Endothelial cell of umbilical vein (primary cell): ENCODE measurements at regions not wholly inside any gene's neighbourhood (a gene's known extent, or its start where the extent isn't known, plus 50 kb on each side); places are given as distances from the start of the nearest gene placed in this dataset.

Experiments
- BruUV-seq: library from RNA; stranded (reverse); fragments of 400-500 nt; replicated peaks from 2 replicates; lab custom pipeline; 2021; lab: Mats Ljungman, UMichigan
- CTCF ChIA-PET: fragments of 300-600, 350-600 bp; sonication (Branson Sonifier 250); formaldehyde crosslinking; loops from one replicate; lab custom pipeline; 2021; ENCODE audit warnings: antibody characterized with exemption, inconsistent platforms; lab: Charles Lee
- POLR2A ChIA-PET: fragments of 300-600, 350-600 bp; sonication (Branson Sonifier 250); formaldehyde crosslinking; loops from one replicate; lab custom pipeline; 2021; ENCODE audit warnings: antibody characterized with exemption, inconsistent platforms; lab: Charles Lee
- DNase-seq: peaks from one replicate; pipeline ENCODE4 v3.0.0-alpha.2; 2011; ENCODE audit warnings: low read depth, low spot score
- FAIRE-seq: peaks from 2 replicates; lab custom pipeline; 2011; peaks lifted over from hg19 to GRCh38; lab: Jason Lieb, UNC
- H2AFZ ChIP-seq: 2 replicates; pipeline ENCODE4 v1.6.0; 2012; ENCODE audit warnings: low read depth, low read length, control low read depth, inconsistent platforms
- H3K27ac ChIP-seq: 2 replicates; pipeline ENCODE4 v1.5.1; 2011; ENCODE audit warnings: low read depth, mild to moderate bottlenecking, control low read depth, low read length, moderate library complexity; ENCODE audit not compliant: insufficient read depth
- H3K27me3 ChIP-seq, 2 experiments: 2 replicates each; pipeline versions ENCODE4 v1.6.0 to v1.6.1; 2011; ENCODE audit warnings: low read length in 2 of 2, mixed read lengths in 1 of 2; ENCODE audit not compliant: control insufficient read depth in 2 of 2, insufficient read depth in 2 of 2
- H3K36me3 ChIP-seq, 2 experiments: 2 replicates in 1 of 2; 3 replicates in 1 of 2; pipeline ENCODE4 v1.5.1; 2011; ENCODE audit warnings: low read length in 2 of 2, mild to moderate bottlenecking in 1 of 2, moderate library complexity in 1 of 2; ENCODE audit not compliant: control insufficient read depth in 2 of 2, insufficient read depth in 2 of 2; ENCODE audit errors: extremely low read depth in 1 of 2
- H3K4me1 ChIP-seq: 3 replicates; pipeline ENCODE4 v1.5.1; 2011; ENCODE audit warnings: mild to moderate bottlenecking, low read length; ENCODE audit not compliant: control insufficient read depth, insufficient read depth; ENCODE audit errors: extremely low read depth
- H3K4me2 ChIP-seq: 2 replicates; pipeline ENCODE4 v1.6.1; 2011; ENCODE audit warnings: low read length, control low read depth, mixed read lengths; ENCODE audit not compliant: insufficient read depth
- H3K4me3 ChIP-seq, 3 experiments: fragments of 200-600 bp in 1 of 3; sonication (generic), shearing (Covaris generic) in 1 of 3; replicated peaks in 1 of 3; 2 replicates each; pipeline ENCODE4 v1.5.1; 2011 to 2016; ENCODE audit warnings: control low read depth in 3 of 3, low read length in 3 of 3, mild to moderate bottlenecking in 2 of 3, inconsistent platforms in 1 of 3, low read depth in 1 of 3, moderate library complexity in 1 of 3; ENCODE audit not compliant: insufficient read depth in 1 of 3
- H3K79me2 ChIP-seq: 2 replicates; pipeline ENCODE4 v1.6.0; 2012; ENCODE audit warnings: low read length, inconsistent platforms; ENCODE audit not compliant: control insufficient read depth, insufficient read depth
- H3K9ac ChIP-seq: replicated peaks from 2 replicates; pipeline ENCODE3; 2011; ENCODE audit warnings: low read length, control low read depth; ENCODE audit not compliant: insufficient read depth; ENCODE audit errors: extremely low read depth
- H3K9me1 ChIP-seq: replicated peaks from 3 replicates; pipeline ENCODE4 v1.6.0; 2011; ENCODE audit warnings: mild to moderate bottlenecking, low read length; ENCODE audit not compliant: control insufficient read depth, insufficient read depth; ENCODE audit errors: extremely low read depth
- H3K9me3 ChIP-seq: replicated peaks from 2 replicates; pipeline ENCODE4 v1.5.1; 2012; ENCODE audit warnings: low read length, inconsistent platforms; ENCODE audit not compliant: control insufficient read depth, insufficient read depth
- H4K20me1 ChIP-seq: replicated peaks from 2 replicates; pipeline ENCODE3; 2011; ENCODE audit warnings: mild to moderate bottlenecking, low read length; ENCODE audit not compliant: control insufficient read depth, insufficient read depth; ENCODE audit errors: extremely low read depth
- CTCF ChIP-seq, 2 donors: IDR thresholded peaks; 1 replicate in 1 of 2; 2 replicates in 1 of 2; pipeline ENCODE4 v1.5.1; 2011; ENCODE audit warnings: low read length in 2 of 2, mild to moderate bottlenecking in 2 of 2, moderate library complexity in 2 of 2, control low read depth in 1 of 2, inconsistent platforms in 1 of 2, low read depth in 1 of 2; ENCODE audit not compliant: insufficient read depth in 1 of 2; ENCODE audit errors: extremely low read depth in 1 of 2
- EZH2 ChIP-seq: IDR thresholded peaks from 2 replicates; pipeline ENCODE4 v1.6.1; 2012; ENCODE audit warnings: borderline replicate concordance, low read depth, mild to moderate bottlenecking, moderate library complexity, low read length, inconsistent platforms; ENCODE audit not compliant: severe bottlenecking
- FOS ChIP-seq: IDR thresholded peaks from 2 replicates; pipeline ENCODE4 v1.6.1; 2011; ENCODE audit warnings: mild to moderate bottlenecking, low read length, moderate library complexity, borderline replicate concordance; ENCODE audit not compliant: insufficient read depth
- GATA2 ChIP-seq: IDR thresholded peaks from 2 replicates; pipeline ENCODE4 v1.7.0; 2011; ENCODE audit warnings: low read depth, mild to moderate bottlenecking, moderate library complexity, mixed read lengths, low read length; ENCODE audit not compliant: insufficient read length, insufficient read depth
- JUN ChIP-seq: IDR thresholded peaks from 2 replicates; pipeline ENCODE4 v1.6.1; 2011; ENCODE audit warnings: borderline replicate concordance, low read depth; ENCODE audit not compliant: insufficient read length, insufficient read depth
- MAX ChIP-seq: IDR thresholded peaks from 2 replicates; pipeline ENCODE4 v1.6.1; 2011; ENCODE audit not compliant: insufficient read depth, insufficient read length
- MYC ChIP-seq: IDR thresholded peaks from one replicate; pipeline ENCODE4 v1.6.1; 2011; ENCODE audit warnings: mild to moderate bottlenecking, low read depth, low read length
- POLR2A ChIP-seq: IDR thresholded peaks from 2 replicates; pipeline ENCODE4 v1.6.1; 2012; ENCODE audit warnings: low read depth, mild to moderate bottlenecking, control low read depth, low read length
- POLR2AphosphoS5 ChIP-seq: IDR thresholded peaks from 2 replicates; pipeline ENCODE4 v1.6.1; 2012; ENCODE audit warnings: low read depth, mild to moderate bottlenecking, control low read depth, low read length, moderate library complexity; ENCODE audit not compliant: insufficient read depth
- dilution Hi-C: fragments of 300-500 bp; cut with MboI; formaldehyde crosslinking; loops from one replicate; pipeline ENCODE4 v1.15.0; 2019; ENCODE audit warnings: low sequenced_read_pairs; ENCODE audit not compliant: extremely low pct_ligation_motif_present
- intact Hi-C: fragments of 100-400 bp; cut with micrococcal nuclease; formaldehyde crosslinking; loops from one replicate; pipeline ENCODE4 v1.10.0; 2022

GRCh38 chr22:48511781-48512327, 1315.8 kb downstream of the BRD1 start:
- FAIRE-seq (no peak), DNase-seq (no peak)
- intact Hi-C loops, result no loop called here
- Histone ChIP-seq H2AFZ (no peak overlapping the region), H3K9me1 (no peaks in the 10 kb centered on the region), H3K36me3 (no peaks in the 10 kb centered on the region), H3K27me3 (no peaks in the 10 kb centered on the region), H3K4me1 (no peaks in the 10 kb centered on the region), H3K4me3 (no peak overlapping the region), H3K9ac (no peak overlapping the region), H3K27ac (no peak overlapping the region), H4K20me1 (no peaks in the 10 kb centered on the region), H3K79me2 (no peaks in the 10 kb centered on the region), H3K9me3 (no peaks in the 10 kb centered on the region), H3K4me2 (no peak overlapping the region)
- BruUV-seq, result no TSS peak
- TF ChIP-seq GATA2, result no peak
- no peak for TF ChIP-seq POLR2A
- TF ChIP-seq FOS, result no peak
- TF ChIP-seq POLR2AphosphoS5, result no peak
- no peak for TF ChIP-seq CTCF (IDR thresholded peaks at IDR 0.05; ENCODE audit: extremely low read depth in 1 of 2, insufficient read depth in 1 of 2, low read depth in 1 of 2, low read length in 2 of 2)
- TF ChIP-seq MYC, result no peak
- no peak for TF ChIP-seq EZH2
- no peak for TF ChIP-seq JUN
- TF ChIP-seq MAX, result no peak
- dilution Hi-C loops, result no loop called here
- ChIA-PET POLR2A (no interaction called here), CTCF (no interaction called here)
